RWPE2 (cell line): ENCODE measurements at regions not wholly inside any gene's neighbourhood (a gene's known extent, or its start where the extent isn't known, plus 50 kb on each side); places are given as distances from the start of the nearest gene placed in this dataset.
A peak's percentile ranks its signal among the peaks of the same experiment; 100 is the strongest.

Experiments
- ATAC-seq: fragments of 200-7000 bp; cut with Tn5 transposase; 3 replicates; pipeline ENCODE4 v1.9.1; 2021; ENCODE audit warnings: low read depth
- DNase-seq: peaks from one replicate; pipeline ENCODE4 v3.0.0-alpha.2; 2020; ENCODE audit warnings: low spot score
- H3K27ac ChIP-seq: fragments of 450-650 bp; 2 replicates; pipeline ENCODE4 v1.5.1; 2017; ENCODE audit warnings: mild to moderate bottlenecking; ENCODE audit not compliant: poor library complexity, severe bottlenecking
- H3K27me3 ChIP-seq: fragments of 250-450 bp; sonication (Bioruptor Pico); 2 replicates; pipeline ENCODE4 v1.5.1; 2021; ENCODE audit warnings: mild to moderate bottlenecking, moderate library complexity; ENCODE audit not compliant: insufficient read depth, poor library complexity, severe bottlenecking
- H3K36me3 ChIP-seq: fragments of 250-450 bp; sonication (Bioruptor Pico); 2 replicates; pipeline ENCODE4 v1.5.1; 2020; ENCODE audit warnings: low read depth, mild to moderate bottlenecking, moderate library complexity
- H3K4me1 ChIP-seq: fragments of 250-450 bp; sonication (Bioruptor Pico); 2 replicates; pipeline ENCODE4 v1.5.1; 2021; ENCODE audit warnings: mild to moderate bottlenecking, moderate library complexity; ENCODE audit not compliant: insufficient read depth, poor library complexity, severe bottlenecking
- H3K4me3 ChIP-seq: fragments of 250-450 bp; sonication (Bioruptor Pico); 2 replicates; pipeline ENCODE4 v1.5.1; 2021; ENCODE audit warnings: mild to moderate bottlenecking, moderate library complexity; ENCODE audit not compliant: severe bottlenecking
- H3K9me3 ChIP-seq: fragments of 250-450 bp; sonication (Bioruptor Pico); 2 replicates; pipeline ENCODE4 v1.5.1; 2021; ENCODE audit warnings: mild to moderate bottlenecking, moderate library complexity; ENCODE audit not compliant: severe bottlenecking
- TF ChIP-seq, protein P1 (sequence below): fragments of 450-650 bp; IDR thresholded peaks from one replicate; pipeline ENCODE4 v1.5.1; 2017; ENCODE audit warnings: mild to moderate bottlenecking, moderate library complexity; ENCODE audit not compliant: poor library complexity, severe bottlenecking

- Histone ChIP-seq H3K9me3 (no peaks in the 10 kb centered on the region), H3K4me1 (peaks cover 12% of the 10 kb centered on the region), H3K27ac (no peak overlapping the region), H3K27me3 (no peaks in the 10 kb centered on the region), H3K36me3 (no peaks in the 10 kb centered on the region), H3K4me3 (no peak overlapping the region)
- ATAC-seq = no peak
- TF ChIP-seq, protein P1, sequence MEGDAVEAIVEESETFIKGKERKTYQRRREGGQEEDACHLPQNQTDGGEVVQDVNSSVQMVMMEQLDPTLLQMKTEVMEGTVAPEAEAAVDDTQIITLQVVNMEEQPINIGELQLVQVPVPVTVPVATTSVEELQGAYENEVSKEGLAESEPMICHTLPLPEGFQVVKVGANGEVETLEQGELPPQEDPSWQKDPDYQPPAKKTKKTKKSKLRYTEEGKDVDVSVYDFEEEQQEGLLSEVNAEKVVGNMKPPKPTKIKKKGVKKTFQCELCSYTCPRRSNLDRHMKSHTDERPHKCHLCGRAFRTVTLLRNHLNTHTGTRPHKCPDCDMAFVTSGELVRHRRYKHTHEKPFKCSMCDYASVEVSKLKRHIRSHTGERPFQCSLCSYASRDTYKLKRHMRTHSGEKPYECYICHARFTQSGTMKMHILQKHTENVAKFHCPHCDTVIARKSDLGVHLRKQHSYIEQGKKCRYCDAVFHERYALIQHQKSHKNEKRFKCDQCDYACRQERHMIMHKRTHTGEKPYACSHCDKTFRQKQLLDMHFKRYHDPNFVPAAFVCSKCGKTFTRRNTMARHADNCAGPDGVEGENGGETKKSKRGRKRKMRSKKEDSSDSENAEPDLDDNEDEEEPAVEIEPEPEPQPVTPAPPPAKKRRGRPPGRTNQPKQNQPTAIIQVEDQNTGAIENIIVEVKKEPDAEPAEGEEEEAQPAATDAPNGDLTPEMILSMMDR = no peak
- no peak for DNase-seq
Measured at GRCh38 chr16:86892509-86892908, 314.2 kb downstream of the FOXL1 start.

GRCh38 chr16:86893506-86893905, 315.2 kb downstream of the FOXL1 start:
- H3K9me3 ChIP-seq = no peaks in the 10 kb centered on the region
- H3K36me3 ChIP-seq = no peaks in the 10 kb centered on the region
- H3K27me3 ChIP-seq = no peaks in the 10 kb centered on the region
- TF ChIP-seq, protein P1 = no peak
- H3K4me3 ChIP-seq = no peak overlapping the region
- ATAC-seq (no peak), DNase-seq (no peak)
- no peak overlapping the region for H3K27ac ChIP-seq
- H3K4me1 ChIP-seq = peaks cover 5% of the 10 kb centered on the region

GRCh38 chr16:86894029-86894567, 315.7 kb downstream of the FOXL1 start:
- H3K4me3 ChIP-seq = no peak overlapping the region
- no peaks in the 10 kb centered on the region for H3K9me3 ChIP-seq
- TF ChIP-seq, protein P1 = no peak
- H3K36me3 ChIP-seq = no peaks in the 10 kb centered on the region
- no peaks in the 10 kb centered on the region for H3K27me3 ChIP-seq
- DNase-seq = peak; percentile 47
- H3K4me1 ChIP-seq = no peaks in the 10 kb centered on the region
- no peak overlapping the region for H3K27ac ChIP-seq
- ATAC-seq = no peak

DNA sequence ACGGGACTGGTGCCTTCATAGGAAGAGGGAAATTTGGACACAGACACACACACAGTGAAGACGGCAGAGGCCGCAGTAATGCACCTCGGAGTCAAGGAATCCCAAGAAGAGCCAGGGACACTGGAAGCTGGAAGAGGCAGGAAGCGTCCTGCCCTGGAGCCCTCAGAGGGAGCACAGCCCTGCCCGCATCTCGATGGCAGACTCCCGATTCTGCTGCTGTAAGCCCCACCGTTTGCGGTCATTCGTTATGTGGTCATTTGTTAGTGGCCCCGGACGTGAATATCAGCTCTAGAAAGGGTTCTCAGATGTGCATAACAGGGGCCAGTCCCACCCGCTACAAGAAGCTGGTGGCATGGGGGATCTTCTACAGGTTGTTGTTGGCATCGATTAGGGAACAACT, 316.6 kb downstream of the FOXL1 start:
- peak; percentile 45 for DNase-seq
- Histone ChIP-seq H3K4me1 (peaks cover 7% of the 10 kb centered on the region), H3K27ac (no peak overlapping the region), H3K27me3 (no peaks in the 10 kb centered on the region), H3K36me3 (no peaks in the 10 kb centered on the region), H3K4me3 (no peak overlapping the region), H3K9me3 (no peaks in the 10 kb centered on the region)
- no peak for ATAC-seq
- TF ChIP-seq, protein P1 = no peak

DNA sequence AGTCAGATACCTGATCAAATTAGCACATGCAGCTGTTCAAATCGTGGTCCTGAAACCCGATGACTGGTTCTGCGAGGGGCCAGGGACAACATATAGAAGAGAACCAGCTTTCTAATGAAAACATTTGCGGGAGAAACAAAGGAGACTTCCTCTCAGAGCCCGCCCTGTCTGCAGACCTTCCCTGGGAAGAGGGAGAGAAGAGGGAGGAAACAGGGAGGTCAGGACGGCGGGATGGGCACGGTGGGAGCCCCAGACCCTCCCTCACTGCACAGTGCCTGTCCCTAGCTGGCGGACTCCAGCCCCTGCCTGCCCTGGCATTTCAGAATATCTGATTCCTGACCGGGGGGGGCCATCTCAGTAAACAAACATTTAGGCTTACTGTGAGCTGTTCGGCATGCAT, 317.3 kb downstream of the FOXL1 start:
- TF ChIP-seq, protein P1 = no peak
- Histone ChIP-seq H3K4me1 (peaks cover 10% of the 10 kb centered on the region), H3K9me3 (no peaks in the 10 kb centered on the region), H3K27ac (no peak overlapping the region), H3K36me3 (no peaks in the 10 kb centered on the region), H3K27me3 (no peaks in the 10 kb centered on the region), H3K4me3 (no peak overlapping the region)
- DNase-seq = no peak
- ATAC-seq = no peak
